CD4-positive, alpha-beta memory T cell (primary cell): ENCODE measurements at regions not wholly inside any gene's neighbourhood (a gene's known extent, or its start where the extent isn't known, plus 50 kb on each side); places are given as distances from the start of the nearest gene placed in this dataset.
"Not testable (repeated sequence)": the region's sequence is repeated elsewhere in the genome, so short reads cannot be mapped to it uniquely, and the experiment has no call there.

Experiments
- CTCF ChIA-PET: fragments of 350-600 bp; sonication (Branson Sonifier 250); formaldehyde crosslinking; loops from one replicate; lab custom pipeline; 2021; ENCODE audit warnings: inconsistent platforms; ENCODE audit not compliant: partially characterized antibody; lab: Charles Lee
- POLR2A ChIA-PET: fragments of 350-600 bp; sonication (Branson Sonifier 250); formaldehyde crosslinking; loops from one replicate; lab custom pipeline; 2021; ENCODE audit not compliant: partially characterized antibody; lab: Charles Lee
- DNase-seq, 5 donors: peaks; one replicate each; pipeline versions ENCODE4 v3.0.0 to v3.0.0-alpha.2; 2020 to 2022; ENCODE audit warnings: mixed read lengths in 1 of 5
- H3K27ac ChIP-seq: one replicate; pipeline ENCODE4 v1.7.0; 2013; ENCODE audit warnings: low read depth, low read length
- H3K27me3 ChIP-seq: 2 replicates; pipeline ENCODE4 v1.7.0; 2013; ENCODE audit warnings: mild to moderate bottlenecking, low read length, moderate library complexity; ENCODE audit not compliant: insufficient read depth
- H3K36me3 ChIP-seq: 2 replicates; pipeline ENCODE4 v1.7.0; 2013; ENCODE audit warnings: mild to moderate bottlenecking, low read length, moderate library complexity; ENCODE audit not compliant: insufficient read depth
- H3K4me1 ChIP-seq: 2 replicates; pipeline ENCODE4 v1.7.0; 2013; ENCODE audit warnings: mild to moderate bottlenecking, low read length, moderate library complexity; ENCODE audit not compliant: insufficient read depth
- H3K4me3 ChIP-seq, 2 donors: one replicate each; pipeline ENCODE4 v1.7.0; 2013; ENCODE audit warnings: low read length in 2 of 2, mild to moderate bottlenecking in 1 of 2
- H3K9me3 ChIP-seq, 2 donors: one replicate each; pipeline ENCODE4 v1.7.0; 2013; ENCODE audit warnings: low read length in 2 of 2, control low read depth in 1 of 2; ENCODE audit not compliant: control insufficient read depth in 1 of 2
- H3K27ac Mint-ChIP-seq, 7 donors: one replicate each; pipeline ENCODE4 v1.8.0; 2020 to 2021; ENCODE audit warnings: mixed read lengths in 7 of 7, mild to moderate bottlenecking in 6 of 7, inconsistent platforms in 3 of 7, moderate library complexity in 3 of 7
- H3K27me3 Mint-ChIP-seq, 2 donors: one replicate each; pipeline ENCODE4 v1.8.0; 2020 to 2021; ENCODE audit warnings: mixed read lengths in 2 of 2
- H3K36me3 Mint-ChIP-seq, 2 donors: one replicate each; pipeline ENCODE4 v1.8.0; 2020 to 2021; ENCODE audit warnings: mixed read lengths in 2 of 2, inconsistent platforms in 1 of 2, mild to moderate bottlenecking in 1 of 2
- H3K4me1 Mint-ChIP-seq, 4 donors: one replicate each; pipeline ENCODE4 v1.8.0; 2020 to 2021; ENCODE audit warnings: mixed read lengths in 4 of 4, mild to moderate bottlenecking in 1 of 4
- H3K4me3 Mint-ChIP-seq, 8 donors: one replicate each; pipeline ENCODE4 v1.8.0; 2020 to 2021; ENCODE audit warnings: mixed read lengths in 8 of 8, mild to moderate bottlenecking in 7 of 8, moderate library complexity in 6 of 8, inconsistent platforms in 3 of 8
- H3K9me3 Mint-ChIP-seq, 8 donors: one replicate each; pipeline ENCODE4 v1.8.0; 2020 to 2021; ENCODE audit warnings: mixed read lengths in 8 of 8, mild to moderate bottlenecking in 5 of 8, inconsistent platforms in 3 of 8, moderate library complexity in 1 of 8
- intact Hi-C: fragments of 100-400 bp; cut with micrococcal nuclease; formaldehyde crosslinking; loops from one replicate; pipeline ENCODE4 v1.15.1; 2023

- DNase-seq, H3K27ac ChIP-seq, H3K27ac Mint-ChIP-seq, H3K9me3 Mint-ChIP-seq, H3K36me3 Mint-ChIP-seq, H3K27me3 ChIP-seq, H3K4me1 ChIP-seq, H3K9me3 ChIP-seq, POLR2A ChIA-PET, CTCF ChIA-PET, H3K36me3 ChIP-seq, H3K4me3 ChIP-seq, H3K27me3 Mint-ChIP-seq, H3K4me3 Mint-ChIP-seq, intact Hi-C loops, H3K4me1 Mint-ChIP-seq: not testable (repeated sequence)
These were observed 205.4 kb downstream of the CEP170 start for GRCh38 chr1:243049716-243050115.

GRCh38 chr1:243021365-243021764 lies 233.7 kb downstream of the CEP170 start:
- intact Hi-C loops, H3K9me3 ChIP-seq, CTCF ChIA-PET: not testable (repeated sequence)

GRCh38 chr1:243019030-243019635 lies 235.9 kb downstream of the CEP170 start:
- H3K4me3 Mint-ChIP-seq, H3K9me3 ChIP-seq, CTCF ChIA-PET, H3K4me1 ChIP-seq, H3K4me1 Mint-ChIP-seq, H3K4me3 ChIP-seq, intact Hi-C loops, H3K27me3 Mint-ChIP-seq, H3K27ac ChIP-seq, H3K9me3 Mint-ChIP-seq, POLR2A ChIA-PET, H3K27me3 ChIP-seq, H3K27ac Mint-ChIP-seq, H3K36me3 Mint-ChIP-seq, H3K36me3 ChIP-seq: not testable (repeated sequence)
- DNase-seq: peak in 4 of 5 donors; percentile 3 to 11 (median 6)

More at GRCh38 chr1:243021365-243021764, 233.7 kb downstream of the CEP170 start:
- H3K36me3 ChIP-seq, H3K4me3 Mint-ChIP-seq, H3K9me3 Mint-ChIP-seq, DNase-seq, H3K27ac ChIP-seq, H3K4me1 Mint-ChIP-seq, H3K36me3 Mint-ChIP-seq, H3K27me3 Mint-ChIP-seq, H3K27me3 ChIP-seq, H3K4me3 ChIP-seq, H3K27ac Mint-ChIP-seq, H3K4me1 ChIP-seq, POLR2A ChIA-PET: not testable (repeated sequence)

- intact Hi-C loops, H3K9me3 Mint-ChIP-seq, DNase-seq, H3K4me3 Mint-ChIP-seq, H3K27me3 ChIP-seq, H3K27ac ChIP-seq, H3K4me1 Mint-ChIP-seq, CTCF ChIA-PET, H3K36me3 Mint-ChIP-seq, H3K27ac Mint-ChIP-seq, H3K9me3 ChIP-seq, H3K36me3 ChIP-seq, H3K27me3 Mint-ChIP-seq, H3K4me1 ChIP-seq, H3K4me3 ChIP-seq, POLR2A ChIA-PET: not testable (repeated sequence)
These were observed 244.4 kb downstream of the CEP170 start for GRCh38 chr1:243010719-243011118.

GRCh38 chr1:243001003-243001402 lies 254.1 kb downstream of the CEP170 start:
- H3K27me3 Mint-ChIP-seq, H3K36me3 ChIP-seq, H3K4me3 Mint-ChIP-seq, H3K36me3 Mint-ChIP-seq, H3K4me1 Mint-ChIP-seq, H3K27me3 ChIP-seq, H3K27ac Mint-ChIP-seq, H3K4me1 ChIP-seq, H3K9me3 ChIP-seq, H3K4me3 ChIP-seq, DNase-seq, CTCF ChIA-PET, intact Hi-C loops, POLR2A ChIA-PET, H3K27ac ChIP-seq, H3K9me3 Mint-ChIP-seq: not testable (repeated sequence)

GRCh38 chr1:242992776-242993175 lies 262.3 kb downstream of the CEP170 start:
- H3K27me3 ChIP-seq, H3K4me3 ChIP-seq, POLR2A ChIA-PET, H3K27ac Mint-ChIP-seq, DNase-seq, H3K27me3 Mint-ChIP-seq, intact Hi-C loops, CTCF ChIA-PET, H3K4me1 Mint-ChIP-seq, H3K4me1 ChIP-seq, H3K9me3 ChIP-seq, H3K27ac ChIP-seq, H3K9me3 Mint-ChIP-seq, H3K36me3 Mint-ChIP-seq, H3K36me3 ChIP-seq, H3K4me3 Mint-ChIP-seq: not testable (repeated sequence)

- intact Hi-C loops, H3K36me3 Mint-ChIP-seq, H3K4me1 ChIP-seq, H3K27ac Mint-ChIP-seq, H3K4me1 Mint-ChIP-seq, H3K36me3 ChIP-seq, CTCF ChIA-PET, H3K4me3 ChIP-seq, H3K27ac ChIP-seq, H3K4me3 Mint-ChIP-seq, H3K27me3 ChIP-seq, H3K9me3 ChIP-seq, POLR2A ChIA-PET, H3K27me3 Mint-ChIP-seq, DNase-seq, H3K9me3 Mint-ChIP-seq: not testable (repeated sequence)
These were observed 270.0 kb downstream of the CEP170 start for GRCh38 chr1:242985096-242985495.

GRCh38 chr1:242973341-242973740 lies 281.7 kb downstream of the CEP170 start:
- H3K27me3 Mint-ChIP-seq, H3K36me3 Mint-ChIP-seq, H3K36me3 ChIP-seq, CTCF ChIA-PET, H3K27ac Mint-ChIP-seq, H3K9me3 Mint-ChIP-seq, POLR2A ChIA-PET, H3K9me3 ChIP-seq, H3K4me3 Mint-ChIP-seq, H3K4me3 ChIP-seq, DNase-seq, H3K4me1 Mint-ChIP-seq, H3K4me1 ChIP-seq, intact Hi-C loops, H3K27me3 ChIP-seq, H3K27ac ChIP-seq: not testable (repeated sequence)
